BLaER1 (cell line): ENCODE measurements at regions not wholly inside any gene's neighbourhood (a gene's known extent, or its start where the extent isn't known, plus 50 kb on each side); places are given as distances from the start of the nearest gene placed in this dataset.
A peak's percentile ranks its signal among the peaks of the same experiment; 100 is the strongest.

ENCODE experiments used
- H3K27ac ChIP-seq: shearing (Covaris generic); formaldehyde crosslinking; 2 replicates; pipeline ENCODE4 v1.8.1; 2022
- H3K27me3 ChIP-seq: shearing (Covaris generic); formaldehyde crosslinking; 2 replicates; pipeline ENCODE4 v1.8.1; 2022
- H3K36me3 ChIP-seq: shearing (Covaris generic); formaldehyde crosslinking; 2 replicates; pipeline ENCODE4 v1.8.1; 2022
- H3K4me1 ChIP-seq: shearing (Covaris generic); formaldehyde crosslinking; 2 replicates; pipeline ENCODE4 v1.8.1; 2022
- H3K4me2 ChIP-seq: shearing (Covaris generic); formaldehyde crosslinking; 2 replicates; pipeline ENCODE4 v1.8.1; 2022
- H3K4me3 ChIP-seq: shearing (Covaris generic); formaldehyde crosslinking; 2 replicates; pipeline ENCODE4 v1.8.1; 2022
- H3K9ac ChIP-seq: shearing (Covaris generic); formaldehyde crosslinking; 2 replicates; pipeline ENCODE4 v1.8.1; 2022
- H3K9me3 ChIP-seq: shearing (Covaris generic); formaldehyde crosslinking; 2 replicates; pipeline ENCODE4 v1.8.1; 2022
- H4K20me1 ChIP-seq: shearing (Covaris generic); formaldehyde crosslinking; 2 replicates; pipeline ENCODE4 v1.8.1; 2022
- Cebpa-rat ChIP-seq: shearing (Covaris generic); IDR thresholded peaks from 2 replicates; pipeline ENCODE4 v1.8.1; 2022

DNA sequence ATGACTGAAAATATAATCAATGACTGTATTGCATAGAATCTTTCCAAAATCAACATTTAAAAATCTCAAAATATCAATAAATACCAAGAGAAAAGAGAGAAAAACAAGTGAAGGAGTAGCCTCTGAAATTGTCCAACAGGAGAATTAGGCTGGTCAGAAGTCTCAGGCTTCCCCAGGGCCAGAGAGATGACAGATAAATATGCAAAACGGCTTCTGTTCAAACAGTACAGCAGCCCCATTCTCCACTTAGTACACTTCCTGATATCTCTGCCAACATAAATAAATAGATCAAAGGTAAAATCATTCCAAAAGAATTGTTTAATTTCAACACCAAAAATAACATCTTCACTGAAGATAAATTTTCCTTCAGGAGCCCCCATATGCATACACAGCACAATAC lies 204.7 kb upstream of the GABRA2 start:
- Histone ChIP-seq H3K27ac (no peak overlapping the region), H4K20me1 (no peaks in the 10 kb centered on the region), H3K27me3 (no peaks in the 10 kb centered on the region), H3K36me3 (no peaks in the 10 kb centered on the region), H3K4me2 (no peak overlapping the region), H3K9me3 (no peaks in the 10 kb centered on the region), H3K4me3 (no peak overlapping the region), H3K9ac (no peak overlapping the region), H3K4me1 (no peaks in the 10 kb centered on the region)
- TF ChIP-seq Cebpa-rat, result no peak

DNA sequence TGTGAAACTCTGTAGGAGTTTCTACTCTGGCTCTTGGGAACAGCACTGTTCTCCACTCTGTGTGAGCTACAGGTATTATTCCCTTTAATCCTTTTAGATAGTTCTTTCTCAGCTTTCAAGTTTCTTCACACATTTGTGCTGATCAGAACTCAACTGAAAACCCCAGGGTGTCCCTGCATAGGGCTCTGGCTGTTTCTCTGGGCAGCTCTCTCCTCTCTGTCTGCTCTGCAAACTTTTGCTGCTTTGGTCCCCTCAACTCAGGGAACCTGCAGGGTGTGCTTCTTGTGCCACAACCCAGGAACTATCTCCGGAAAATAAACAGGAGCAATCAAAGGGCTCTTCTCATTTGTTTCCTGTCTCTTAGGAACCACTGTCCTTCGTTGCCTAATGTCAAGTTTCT lies 196.6 kb upstream of the GABRA2 start:
- Histone ChIP-seq H3K9me3 (no peaks in the 10 kb centered on the region), H3K4me3 (no peak overlapping the region), H3K4me1 (no peaks in the 10 kb centered on the region), H3K9ac (no peak overlapping the region), H3K27me3 (no peaks in the 10 kb centered on the region), H3K27ac (no peak overlapping the region), H3K4me2 (no peak overlapping the region), H4K20me1 (no peaks in the 10 kb centered on the region), H3K36me3 (no peaks in the 10 kb centered on the region)
- no peak for TF ChIP-seq Cebpa-rat

DNA sequence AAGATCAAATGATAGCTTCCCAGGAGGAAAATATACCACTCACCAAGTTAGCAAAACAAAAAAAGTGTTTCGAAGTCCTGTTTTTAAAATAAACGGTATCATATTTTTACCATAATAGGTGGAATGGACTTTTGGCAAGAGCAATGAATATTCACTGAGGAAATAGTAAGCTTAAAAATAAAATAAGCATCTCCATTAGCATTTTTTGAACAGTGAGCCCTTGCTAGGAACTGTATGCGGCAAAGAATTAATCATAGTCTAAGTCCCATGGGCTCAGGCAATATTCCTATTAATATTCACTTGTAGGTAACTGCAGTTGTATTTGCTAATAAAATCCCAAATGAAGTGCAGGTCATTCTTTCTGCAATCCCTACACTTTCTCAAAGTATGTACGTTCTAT lies 191.7 kb upstream of the GABRA2 start:
- no peaks in the 10 kb centered on the region for H3K36me3 ChIP-seq
- no peaks in the 10 kb centered on the region for H3K4me1 ChIP-seq
- no peaks in the 10 kb centered on the region for H3K9me3 ChIP-seq
- no peaks in the 10 kb centered on the region for H4K20me1 ChIP-seq
- no peak overlapping the region for H3K4me2 ChIP-seq
- H3K9ac ChIP-seq, result no peak overlapping the region
- H3K27me3 ChIP-seq, result no peaks in the 10 kb centered on the region
- no peak overlapping the region for H3K4me3 ChIP-seq
- H3K27ac ChIP-seq, result no peak overlapping the region
- no peak for TF ChIP-seq Cebpa-rat

DNA sequence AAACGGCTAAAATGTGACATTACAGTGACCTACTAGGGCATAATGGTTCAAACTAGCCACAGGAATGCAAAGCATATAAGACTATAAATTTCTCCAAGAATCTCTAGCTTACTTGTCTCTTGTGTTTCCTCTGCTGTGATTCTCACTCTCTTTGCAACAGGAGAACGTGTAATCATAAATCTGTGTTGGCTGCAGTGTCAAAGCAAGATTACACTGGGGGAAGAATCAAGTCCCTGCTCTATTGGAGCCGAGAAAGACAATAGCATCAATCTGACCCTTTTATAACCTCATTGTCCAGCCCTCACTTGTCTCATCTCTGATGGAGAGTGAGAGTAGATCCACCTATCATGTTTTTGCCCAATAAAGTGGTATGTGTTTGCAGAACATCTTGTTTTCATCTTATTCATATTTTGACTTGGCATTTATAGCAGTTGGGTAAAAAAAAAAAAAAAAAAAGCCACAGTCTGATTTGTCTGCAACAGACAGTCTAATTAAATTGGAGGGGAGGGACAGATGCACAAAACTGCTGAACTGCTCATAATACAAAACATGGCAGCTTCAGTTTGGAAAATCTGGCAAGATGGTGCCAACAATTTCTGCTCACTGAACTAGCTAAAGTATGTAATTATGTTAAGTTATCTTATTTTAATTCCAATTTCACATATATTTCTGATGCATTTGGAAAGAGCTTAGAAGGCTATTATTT lies 165.0 kb upstream of the GABRA2 start:
- Histone ChIP-seq H3K27me3 (no peaks in the 10 kb centered on the region), H3K36me3 (no peaks in the 10 kb centered on the region), H3K4me1 (no peaks in the 10 kb centered on the region), H4K20me1 (no peaks in the 10 kb centered on the region), H3K4me2 (no peak overlapping the region), H3K27ac (no peak overlapping the region), H3K9ac (no peak overlapping the region), H3K9me3 (no peaks in the 10 kb centered on the region), H3K4me3 (no peak overlapping the region)
- TF ChIP-seq Cebpa-rat, result no peak

DNA sequence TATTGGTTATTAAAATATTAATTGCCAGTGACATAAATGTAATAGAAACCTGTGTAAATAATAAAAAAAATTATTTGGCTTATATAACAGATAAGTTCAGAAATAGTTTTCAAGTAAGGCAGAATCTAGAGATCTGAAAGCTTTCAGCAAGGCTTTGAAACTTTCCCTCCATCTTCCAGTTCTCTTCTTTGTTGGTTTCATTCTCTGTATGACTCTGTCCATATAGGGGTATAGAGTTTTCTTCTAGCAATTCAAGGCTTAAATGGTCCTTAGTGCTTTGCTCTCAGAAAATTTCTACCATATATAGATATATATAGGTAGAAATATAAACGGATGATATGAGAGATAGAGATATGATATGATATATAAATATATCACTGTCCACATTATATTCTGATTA lies 160.5 kb upstream of the GABRA2 start:
- no peak for TF ChIP-seq Cebpa-rat

DNA sequence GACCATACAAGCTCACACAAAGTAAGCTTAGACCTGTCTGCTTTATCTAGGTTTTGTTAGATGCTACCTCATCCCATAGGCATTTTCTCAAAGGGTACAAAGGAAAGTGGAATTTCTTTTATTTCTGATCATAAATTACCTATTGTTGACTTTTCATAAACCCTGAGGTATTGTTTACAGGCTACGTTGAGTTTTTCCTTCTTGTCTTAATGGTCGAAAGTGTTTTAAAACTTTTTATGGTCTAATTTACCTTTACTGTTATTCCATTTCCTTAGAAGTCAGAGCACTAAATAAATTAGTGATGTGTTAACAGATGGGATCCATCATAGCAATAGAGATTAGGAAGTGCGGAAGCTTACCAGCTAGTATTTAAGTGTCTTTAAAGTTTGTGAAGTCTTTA lies 159.2 kb upstream of the GABRA2 start:
- Histone ChIP-seq H3K4me1 (no peaks in the 10 kb centered on the region), H3K27ac (no peak overlapping the region), H3K4me2 (no peak overlapping the region), H4K20me1 (no peaks in the 10 kb centered on the region), H3K4me3 (no peak overlapping the region), H3K9ac (no peak overlapping the region), H3K36me3 (no peaks in the 10 kb centered on the region), H3K9me3 (no peaks in the 10 kb centered on the region), H3K27me3 (no peaks in the 10 kb centered on the region)
- no peak for TF ChIP-seq Cebpa-rat

More for the DNA sequence above, 160.5 kb upstream of the GABRA2 start:
- H3K4me2 ChIP-seq, result no peak overlapping the region
- no peaks in the 10 kb centered on the region for H4K20me1 ChIP-seq
- H3K4me1 ChIP-seq, result no peaks in the 10 kb centered on the region
- H3K36me3 ChIP-seq, result no peaks in the 10 kb centered on the region
- no peak overlapping the region for H3K27ac ChIP-seq
- no peak overlapping the region for H3K4me3 ChIP-seq
- no peaks in the 10 kb centered on the region for H3K27me3 ChIP-seq
- H3K9me3 ChIP-seq, result no peaks in the 10 kb centered on the region
- H3K9ac ChIP-seq, result no peak overlapping the region

DNA sequence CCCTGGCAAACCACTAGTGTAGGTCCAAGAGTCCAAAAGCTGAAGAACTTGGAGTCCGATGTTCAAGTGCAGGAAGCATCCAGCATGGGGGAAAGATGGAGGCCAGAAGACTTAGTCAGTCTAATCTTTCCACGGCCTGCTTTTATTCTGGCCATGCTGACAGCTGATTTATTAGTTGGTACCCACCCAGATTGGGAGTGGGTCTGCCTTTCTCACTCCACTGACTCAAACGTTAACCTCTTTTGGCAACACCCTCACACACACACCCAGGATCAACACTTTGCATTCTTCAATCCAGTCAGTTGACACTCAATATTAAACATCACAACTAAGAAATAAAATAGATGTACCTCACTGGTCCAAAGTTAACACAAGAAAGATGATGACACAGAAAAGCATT lies 134.8 kb upstream of the GABRA2 start:
- Histone ChIP-seq H3K27me3 (no peaks in the 10 kb centered on the region), H3K4me1 (no peaks in the 10 kb centered on the region), H4K20me1 (no peaks in the 10 kb centered on the region), H3K9ac (no peak overlapping the region), H3K4me3 (no peak overlapping the region), H3K36me3 (no peaks in the 10 kb centered on the region), H3K4me2 (no peak overlapping the region), H3K9me3 (no peaks in the 10 kb centered on the region), H3K27ac (no peak overlapping the region)
- TF ChIP-seq Cebpa-rat, result no peak

DNA sequence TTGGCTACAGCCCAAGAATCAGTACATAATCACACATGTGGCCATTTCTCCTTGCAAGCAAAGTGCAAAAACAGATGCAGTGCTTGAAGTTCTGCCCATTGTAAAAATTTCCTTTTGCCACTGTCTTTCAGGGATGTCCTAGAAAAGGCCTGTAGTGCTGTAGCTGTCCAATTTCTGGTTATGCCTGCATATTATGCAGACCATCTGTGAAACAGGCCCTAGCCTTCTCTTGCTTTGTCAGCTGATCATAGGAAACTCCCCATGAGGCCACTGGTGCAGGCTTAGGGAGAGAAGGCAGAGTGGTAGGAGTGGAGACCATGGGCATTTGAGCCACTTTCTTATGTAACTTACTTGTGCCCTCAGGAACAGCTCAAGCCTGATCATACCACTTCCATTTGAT lies 130.4 kb upstream of the GABRA2 start:
- Histone ChIP-seq H4K20me1 (no peaks in the 10 kb centered on the region), H3K4me3 (no peak overlapping the region), H3K4me1 (peaks cover 5% of the 10 kb centered on the region), H3K9me3 (no peaks in the 10 kb centered on the region), H3K27me3 (no peaks in the 10 kb centered on the region), H3K36me3 (no peaks in the 10 kb centered on the region), H3K4me2 (no peak overlapping the region), H3K27ac (no peak overlapping the region), H3K9ac (no peak overlapping the region)
- no peak for TF ChIP-seq Cebpa-rat

DNA sequence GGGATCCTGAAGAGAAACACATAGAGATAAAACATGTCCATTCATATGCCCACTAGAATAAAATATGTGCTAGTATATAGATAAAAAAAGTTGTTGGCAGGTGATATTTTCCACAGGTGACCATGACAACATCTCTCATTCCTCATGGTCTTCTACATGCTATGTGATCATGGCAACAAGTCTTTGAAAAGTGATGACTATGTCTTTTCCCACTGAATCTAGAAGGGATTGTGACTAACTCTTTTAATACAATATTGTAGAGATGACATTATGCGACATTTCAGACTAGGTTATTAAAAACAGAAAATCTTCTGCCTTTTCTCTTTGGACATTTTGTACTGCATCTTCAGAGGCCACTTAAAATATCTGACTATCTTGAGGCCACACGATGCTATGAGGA lies 126.0 kb upstream of the GABRA2 start:
- Histone ChIP-seq H4K20me1 (no peaks in the 10 kb centered on the region), H3K9me3 (no peaks in the 10 kb centered on the region), H3K36me3 (no peaks in the 10 kb centered on the region), H3K4me2 (peak overlapping the region; percentile 69), H3K4me3 (no peak overlapping the region), H3K27me3 (no peaks in the 10 kb centered on the region), H3K9ac (no peak overlapping the region), H3K27ac (no peak overlapping the region), H3K4me1 (peaks cover 15% of the 10 kb centered on the region)
- no peak for TF ChIP-seq Cebpa-rat

DNA sequence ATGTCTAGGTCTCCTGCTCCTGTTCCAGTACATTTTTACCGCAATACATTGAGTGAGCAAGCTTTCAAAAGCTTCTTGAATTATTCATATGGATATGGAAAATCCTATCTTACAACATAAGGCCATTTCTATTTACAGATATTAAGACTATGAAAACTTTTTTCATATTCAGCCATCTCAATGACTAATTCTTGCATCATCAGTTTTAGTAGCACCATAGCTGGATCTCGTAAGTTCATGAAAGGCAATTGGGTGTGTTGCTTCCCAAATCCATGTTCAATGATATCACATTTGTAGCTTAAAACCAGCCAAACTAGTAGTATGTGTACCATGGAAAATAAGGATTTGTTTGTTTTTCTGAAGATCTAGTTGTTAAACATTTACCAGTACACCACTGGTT lies 118.3 kb upstream of the GABRA2 start:
- H3K4me3 ChIP-seq, result no peak overlapping the region
- no peak overlapping the region for H3K9ac ChIP-seq

DNA sequence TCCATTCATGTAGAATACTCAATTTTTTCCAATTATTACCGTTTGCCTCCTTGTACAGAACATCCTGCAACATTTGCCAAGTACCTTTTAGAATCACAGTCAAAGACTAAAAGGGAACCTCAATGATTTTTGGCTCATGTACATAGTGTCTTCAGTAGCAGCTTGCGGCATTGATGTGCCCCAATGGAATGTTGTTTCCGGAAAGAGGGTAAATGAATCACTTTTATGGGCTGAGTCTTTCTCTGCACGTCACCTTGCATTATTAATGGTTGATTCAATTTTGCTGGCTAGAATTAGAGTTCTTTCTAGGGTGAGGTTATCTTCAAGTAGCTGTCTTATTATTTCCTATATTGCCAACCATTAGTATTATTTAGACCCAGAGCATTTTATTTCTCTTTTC lies 116.9 kb upstream of the GABRA2 start:
- Histone ChIP-seq H3K27ac (no peak overlapping the region), H4K20me1 (no peaks in the 10 kb centered on the region), H3K4me2 (no peak overlapping the region), H3K4me3 (no peak overlapping the region), H3K27me3 (no peaks in the 10 kb centered on the region), H3K9me3 (no peaks in the 10 kb centered on the region), H3K36me3 (no peaks in the 10 kb centered on the region), H3K4me1 (no peaks in the 10 kb centered on the region), H3K9ac (no peak overlapping the region)
- no peak for TF ChIP-seq Cebpa-rat

More for the DNA sequence above, 118.3 kb upstream of the GABRA2 start:
- Histone ChIP-seq H3K4me1 (no peaks in the 10 kb centered on the region), H3K9me3 (no peaks in the 10 kb centered on the region), H3K27me3 (no peaks in the 10 kb centered on the region), H4K20me1 (no peaks in the 10 kb centered on the region), H3K36me3 (no peaks in the 10 kb centered on the region), H3K27ac (no peak overlapping the region), H3K4me2 (no peak overlapping the region)
- no peak for TF ChIP-seq Cebpa-rat
